IMR-90 (cell line): ENCODE measurements at regions not wholly inside any gene's neighbourhood (a gene's known extent, or its start where the extent isn't known, plus 50 kb on each side); places are given as distances from the start of the nearest gene placed in this dataset.

Source experiments
- BHLHE40 ChIP-seq: fragments of 150-350 bp; IDR thresholded peaks from 2 replicates; pipeline ENCODE4 v1.6.1; 2016; ENCODE audit warnings: mild to moderate bottlenecking, low read depth, low read length
- CEBPB ChIP-seq: IDR thresholded peaks from 2 replicates; pipeline ENCODE4 v1.6.1; 2012; ENCODE audit warnings: low read depth, low read length, improper control_type of control experiment
- MAFK ChIP-seq: IDR thresholded peaks from 2 replicates; pipeline ENCODE4 v1.6.1; 2012; ENCODE audit warnings: low read depth, low read length, improper control_type of control experiment
- MAZ ChIP-seq: IDR thresholded peaks from 2 replicates; pipeline ENCODE4 v1.6.1; 2012; ENCODE audit warnings: low read depth, mild to moderate bottlenecking, low read length, improper control_type of control experiment, moderate library complexity, borderline replicate concordance
- MXI1 ChIP-seq: IDR thresholded peaks from 2 replicates; pipeline ENCODE4 v1.6.1; 2012; ENCODE audit warnings: low read depth, mild to moderate bottlenecking, low read length, moderate library complexity, borderline replicate concordance
- NFE2L2 ChIP-seq: fragments of 150-350 bp; IDR thresholded peaks from 2 replicates; pipeline ENCODE4 v1.6.1; 2016; ENCODE audit warnings: low read depth, mild to moderate bottlenecking, low read length
- POLR2A ChIP-seq: IDR thresholded peaks from 2 replicates; pipeline ENCODE4 v1.6.1; 2012; ENCODE audit warnings: mild to moderate bottlenecking, low read depth, low read length
- RAD21 ChIP-seq: IDR thresholded peaks from 2 replicates; pipeline ENCODE4 v1.6.1; 2012; ENCODE audit warnings: low read length, improper control_type of control experiment
- RCOR1 ChIP-seq: IDR thresholded peaks from 2 replicates; pipeline ENCODE4 v1.6.1; 2012; ENCODE audit warnings: mild to moderate bottlenecking, low read length, improper control_type of control experiment; ENCODE audit not compliant: insufficient replicate concordance
- RFX5 ChIP-seq: IDR thresholded peaks from 2 replicates; pipeline ENCODE4 v1.8.0; 2012; ENCODE audit warnings: low read depth, mild to moderate bottlenecking, low read length, moderate library complexity
- SMC3 ChIP-seq: fragments of 150-350 bp; IDR thresholded peaks from 2 replicates; pipeline ENCODE4 v1.6.1; 2016; ENCODE audit warnings: low read depth, mild to moderate bottlenecking, antibody characterized with exemption, low read length, moderate library complexity
- TF ChIP-seq, protein P1 (sequence below): fragments of 150-350 bp; IDR thresholded peaks from 2 replicates; pipeline ENCODE4 v1.6.1; 2017; ENCODE audit warnings: mild to moderate bottlenecking, antibody characterized with exemption, low read length, low read depth
- TF ChIP-seq, protein P2 (sequence below): conservative IDR thresholded peaks from 2 replicates; pipeline ENCODE4 v1.5.1; 2012; ENCODE audit warnings: mild to moderate bottlenecking, low read depth, low read length, improper control_type of control experiment
- TF ChIP-seq, protein P3 (sequence below): fragments of 150-350 bp; IDR thresholded peaks from 2 replicates; pipeline ENCODE4 v1.6.1; 2016; ENCODE audit warnings: low read depth, mild to moderate bottlenecking, low read length, moderate library complexity, borderline replicate concordance

- TF ChIP-seq, protein P1, sequence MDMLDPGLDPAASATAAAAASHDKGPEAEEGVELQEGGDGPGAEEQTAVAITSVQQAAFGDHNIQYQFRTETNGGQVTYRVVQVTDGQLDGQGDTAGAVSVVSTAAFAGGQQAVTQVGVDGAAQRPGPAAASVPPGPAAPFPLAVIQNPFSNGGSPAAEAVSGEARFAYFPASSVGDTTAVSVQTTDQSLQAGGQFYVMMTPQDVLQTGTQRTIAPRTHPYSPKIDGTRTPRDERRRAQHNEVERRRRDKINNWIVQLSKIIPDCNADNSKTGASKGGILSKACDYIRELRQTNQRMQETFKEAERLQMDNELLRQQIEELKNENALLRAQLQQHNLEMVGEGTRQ, result no peak
- TF ChIP-seq, protein P2, sequence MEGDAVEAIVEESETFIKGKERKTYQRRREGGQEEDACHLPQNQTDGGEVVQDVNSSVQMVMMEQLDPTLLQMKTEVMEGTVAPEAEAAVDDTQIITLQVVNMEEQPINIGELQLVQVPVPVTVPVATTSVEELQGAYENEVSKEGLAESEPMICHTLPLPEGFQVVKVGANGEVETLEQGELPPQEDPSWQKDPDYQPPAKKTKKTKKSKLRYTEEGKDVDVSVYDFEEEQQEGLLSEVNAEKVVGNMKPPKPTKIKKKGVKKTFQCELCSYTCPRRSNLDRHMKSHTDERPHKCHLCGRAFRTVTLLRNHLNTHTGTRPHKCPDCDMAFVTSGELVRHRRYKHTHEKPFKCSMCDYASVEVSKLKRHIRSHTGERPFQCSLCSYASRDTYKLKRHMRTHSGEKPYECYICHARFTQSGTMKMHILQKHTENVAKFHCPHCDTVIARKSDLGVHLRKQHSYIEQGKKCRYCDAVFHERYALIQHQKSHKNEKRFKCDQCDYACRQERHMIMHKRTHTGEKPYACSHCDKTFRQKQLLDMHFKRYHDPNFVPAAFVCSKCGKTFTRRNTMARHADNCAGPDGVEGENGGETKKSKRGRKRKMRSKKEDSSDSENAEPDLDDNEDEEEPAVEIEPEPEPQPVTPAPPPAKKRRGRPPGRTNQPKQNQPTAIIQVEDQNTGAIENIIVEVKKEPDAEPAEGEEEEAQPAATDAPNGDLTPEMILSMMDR, result no peak
- TF ChIP-seq MAFK (no peak), RFX5 (no peak), CEBPB (no peak), POLR2A (no peak), BHLHE40 (no peak), RAD21 (no peak), SMC3 (no peak), RCOR1 (no peak), NFE2L2 (no peak), MXI1 (no peak), MAZ (no peak)
- TF ChIP-seq, protein P3, sequence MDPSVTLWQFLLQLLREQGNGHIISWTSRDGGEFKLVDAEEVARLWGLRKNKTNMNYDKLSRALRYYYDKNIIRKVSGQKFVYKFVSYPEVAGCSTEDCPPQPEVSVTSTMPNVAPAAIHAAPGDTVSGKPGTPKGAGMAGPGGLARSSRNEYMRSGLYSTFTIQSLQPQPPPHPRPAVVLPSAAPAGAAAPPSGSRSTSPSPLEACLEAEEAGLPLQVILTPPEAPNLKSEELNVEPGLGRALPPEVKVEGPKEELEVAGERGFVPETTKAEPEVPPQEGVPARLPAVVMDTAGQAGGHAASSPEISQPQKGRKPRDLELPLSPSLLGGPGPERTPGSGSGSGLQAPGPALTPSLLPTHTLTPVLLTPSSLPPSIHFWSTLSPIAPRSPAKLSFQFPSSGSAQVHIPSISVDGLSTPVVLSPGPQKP, result no peak
These were observed 244.7 kb downstream of the KIF20B start for GRCh38 chr10:89946106-89946505.
